HG02870 (cell line): ENCODE measurements at regions not wholly inside any gene's neighbourhood (a gene's known extent, or its start where the extent isn't known, plus 50 kb on each side); places are given as distances from the start of the nearest gene placed in this dataset.

ENCODE experiments used
- ATAC-seq: cut with Tn5 transposase; IDR thresholded peaks from one replicate; pipeline ENCODE4 v1.9.1; 2021; ENCODE audit warnings: mild to moderate bottlenecking, moderate library complexity; ENCODE audit not compliant: unreplicated experiment

DNA sequence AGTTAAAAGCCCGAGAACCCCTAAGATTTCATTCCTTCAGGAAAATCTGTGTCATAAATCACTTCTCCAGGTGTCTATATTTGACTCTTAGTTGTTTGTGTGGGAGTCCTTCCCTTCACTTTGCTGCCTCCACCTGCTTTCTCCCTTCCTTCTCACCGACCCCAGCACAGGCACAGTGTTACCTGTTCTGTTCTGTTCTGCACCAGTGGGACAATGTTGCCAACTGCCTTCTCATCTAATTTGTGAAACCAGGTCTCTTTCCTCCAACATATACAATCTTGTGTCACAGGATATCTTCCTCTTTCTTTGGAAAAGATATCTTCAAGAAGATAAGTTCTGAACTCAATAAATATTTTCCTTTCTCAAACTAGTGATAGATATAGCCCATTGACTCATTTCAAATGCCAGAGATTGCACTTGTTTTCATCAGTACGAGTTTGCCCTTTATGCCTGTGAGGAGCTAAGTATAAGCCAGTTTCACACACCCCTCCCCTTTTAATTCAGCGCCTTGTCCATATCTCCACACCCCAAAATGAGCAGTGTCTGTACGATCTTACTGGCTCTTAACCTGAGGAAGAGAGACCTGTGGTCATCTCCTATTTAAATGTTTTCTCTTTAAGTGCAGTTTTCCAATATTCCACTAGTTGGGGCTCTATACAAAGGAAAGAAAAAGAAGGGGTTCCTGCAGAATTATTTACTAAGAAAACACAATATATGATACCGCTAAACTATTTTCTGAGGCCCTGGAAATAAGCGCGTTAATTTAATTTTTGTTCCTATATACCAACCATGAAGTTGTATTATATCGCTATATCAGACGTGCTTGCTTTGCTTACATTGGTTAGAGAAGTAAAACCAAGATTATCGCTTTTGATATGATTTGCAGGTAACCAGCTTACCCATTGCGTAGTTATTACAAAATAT is 81.6 kb upstream of the PREP start:
- ATAC-seq = no peak

DNA sequence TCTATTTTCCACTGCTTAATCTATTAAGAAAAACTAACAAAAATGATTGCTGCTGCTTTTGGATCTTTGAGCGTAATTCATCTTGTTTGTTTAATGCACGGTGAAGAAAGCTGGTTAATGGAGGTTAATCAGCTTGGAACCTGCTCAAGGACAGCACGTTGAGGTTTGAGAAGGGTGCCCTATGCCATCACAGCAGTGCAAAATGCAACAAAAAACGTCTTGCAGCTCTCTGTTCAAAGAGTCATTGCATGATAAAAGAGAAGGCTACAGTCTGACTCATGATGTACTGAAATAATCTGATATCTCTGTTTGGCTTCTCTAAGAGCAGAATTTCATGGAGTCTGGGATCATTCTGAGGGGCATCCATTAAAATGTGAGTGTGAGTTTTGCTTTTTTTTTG is 80.6 kb upstream of the PREP start:
- no peak for ATAC-seq

DNA sequence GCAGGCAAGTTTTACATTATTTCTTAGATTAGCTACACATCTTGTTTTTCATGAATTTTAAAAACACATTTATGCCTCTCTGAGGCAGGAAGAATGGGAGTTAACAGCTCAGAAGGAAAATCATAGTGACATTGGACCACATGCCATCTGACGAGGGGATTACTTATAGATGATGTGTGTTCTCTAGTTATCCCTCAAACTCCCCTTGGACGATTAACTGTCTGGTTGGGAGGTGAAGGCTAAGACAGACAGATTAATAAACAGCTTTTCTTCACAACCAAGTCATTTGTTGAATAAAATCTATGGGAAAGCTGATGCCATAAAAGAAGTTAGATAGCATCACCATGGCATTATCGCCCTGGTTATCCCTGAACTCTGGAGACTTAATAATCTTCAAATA is 80.0 kb upstream of the PREP start:
- ATAC-seq = no peak

DNA sequence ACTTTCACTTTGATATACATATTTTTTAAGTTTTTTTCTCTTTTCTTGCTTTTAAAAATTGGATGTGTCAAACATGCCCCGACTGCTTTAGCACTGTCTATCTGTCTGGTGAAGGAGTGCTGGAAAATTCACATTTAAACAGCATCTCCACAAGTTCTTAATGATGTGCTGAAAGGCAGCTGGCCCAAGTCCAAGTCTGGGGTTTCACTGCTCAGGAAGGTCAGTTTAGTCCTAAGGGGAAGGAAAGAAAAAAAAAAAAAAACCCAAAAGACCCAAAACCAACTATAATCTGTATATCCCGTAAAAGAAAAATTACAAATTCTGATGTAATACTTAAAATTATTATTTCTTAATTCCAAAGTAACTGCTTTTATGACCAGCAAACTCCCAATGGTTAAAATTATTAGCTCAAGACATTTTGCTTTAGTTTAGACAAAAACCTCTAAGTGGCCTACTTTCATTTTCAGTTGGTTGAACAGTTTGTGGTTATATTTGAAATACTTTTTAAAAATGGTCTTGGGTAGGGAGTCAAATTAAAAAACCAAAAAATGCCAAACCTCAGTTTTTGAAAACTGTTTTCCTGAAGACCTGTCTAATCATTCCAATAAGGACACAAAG is 79.5 kb upstream of the PREP start:
- ATAC-seq = no peak

DNA sequence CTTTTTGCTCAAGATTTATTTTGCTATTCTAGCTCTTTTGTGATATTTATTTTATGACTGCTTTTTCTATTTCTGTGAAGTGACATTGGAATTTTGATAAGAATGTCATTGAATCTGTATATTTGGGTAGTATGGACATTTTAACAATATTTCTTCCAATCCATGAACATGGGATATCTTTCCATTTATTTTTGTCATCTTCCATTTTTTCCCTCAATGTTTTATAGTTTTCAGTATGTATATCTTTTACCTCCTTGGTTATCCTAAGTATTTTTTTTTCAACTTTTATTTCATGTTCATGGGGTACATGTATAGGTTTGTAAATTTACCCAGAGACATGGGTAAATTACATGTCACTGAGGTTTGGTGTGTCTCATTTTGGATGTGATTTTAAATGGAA is 74.1 kb upstream of the PREP start:
- no peak for ATAC-seq

DNA sequence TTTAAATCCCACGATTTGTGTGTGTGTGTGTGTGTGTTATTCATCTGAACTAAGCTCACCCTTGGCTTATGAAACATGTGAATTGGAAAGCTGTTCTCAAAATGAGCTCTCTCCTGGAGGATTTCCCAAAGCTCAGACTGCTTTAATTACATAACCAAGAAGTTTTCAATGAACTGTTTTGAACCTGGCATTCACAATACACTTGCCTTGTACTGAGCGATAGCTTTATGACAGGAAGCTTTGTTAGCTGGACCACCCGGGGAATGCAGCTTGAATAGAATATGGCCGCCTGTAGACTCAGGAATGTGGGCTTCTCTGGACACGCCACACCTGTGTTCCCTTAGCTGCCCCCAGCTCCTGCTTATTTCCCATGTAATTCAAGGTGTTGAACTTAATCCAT is 71.4 kb upstream of the PREP start:
- ATAC-seq = no peak

DNA sequence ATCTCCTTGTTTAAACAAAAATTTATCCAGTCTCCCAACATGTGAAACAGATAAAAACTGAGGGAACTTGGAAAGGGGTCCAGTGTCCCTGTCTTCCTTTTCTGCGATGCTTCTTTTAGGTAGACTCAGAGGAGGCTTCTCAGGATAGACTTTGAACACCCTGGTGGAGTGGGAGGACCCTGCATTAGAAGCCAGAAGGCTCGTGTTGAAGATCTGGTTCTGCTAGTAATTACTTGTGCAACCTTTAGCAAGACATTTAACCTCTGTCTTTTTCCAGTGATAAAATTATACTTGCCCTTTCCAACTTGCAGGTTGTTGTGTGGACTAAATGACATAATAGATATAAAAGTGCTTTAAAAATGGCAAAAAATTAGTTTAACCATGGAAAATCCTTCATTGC is 67.1 kb upstream of the PREP start:
- no peak for ATAC-seq

DNA sequence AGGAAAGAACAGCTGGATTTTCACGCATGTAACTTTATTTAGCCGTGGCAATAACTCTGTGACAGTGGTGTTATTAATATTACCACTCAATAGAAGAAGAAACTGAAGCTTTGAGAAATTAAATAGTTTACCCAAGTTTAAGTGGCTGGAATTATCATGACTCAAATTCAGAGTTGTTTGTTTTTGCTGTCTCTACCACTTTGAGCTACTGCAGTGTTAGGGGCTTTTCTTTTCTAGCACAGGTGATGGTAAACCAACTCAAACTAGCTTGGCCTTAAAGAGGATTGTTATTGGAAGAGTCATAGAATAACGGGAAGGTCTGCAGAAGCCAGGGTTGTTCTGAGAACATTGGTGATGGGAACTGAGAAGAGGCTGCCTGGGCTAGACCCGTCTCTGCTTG is 66.0 kb upstream of the PREP start:
- no peak for ATAC-seq

DNA sequence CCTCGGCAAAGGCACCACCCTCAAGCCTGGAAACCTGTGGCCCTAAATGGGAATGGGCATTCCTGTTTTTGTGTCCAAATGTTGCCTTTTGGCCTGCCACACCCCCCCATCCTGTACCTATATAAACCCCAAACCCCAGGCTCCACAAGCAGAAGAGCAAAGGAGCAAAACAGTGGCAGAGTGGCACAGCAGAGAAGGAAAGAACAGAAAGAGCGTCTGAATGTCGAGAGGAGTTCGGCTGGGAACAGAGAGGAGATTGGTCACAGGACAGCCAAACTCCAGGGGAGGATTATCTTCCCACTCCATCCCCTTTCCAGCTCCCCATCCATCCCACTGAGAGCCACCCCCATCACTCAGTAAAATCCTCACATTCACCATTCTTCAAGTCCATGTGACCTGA is 58.0 kb upstream of the PREP start:
- ATAC-seq = no peak

DNA sequence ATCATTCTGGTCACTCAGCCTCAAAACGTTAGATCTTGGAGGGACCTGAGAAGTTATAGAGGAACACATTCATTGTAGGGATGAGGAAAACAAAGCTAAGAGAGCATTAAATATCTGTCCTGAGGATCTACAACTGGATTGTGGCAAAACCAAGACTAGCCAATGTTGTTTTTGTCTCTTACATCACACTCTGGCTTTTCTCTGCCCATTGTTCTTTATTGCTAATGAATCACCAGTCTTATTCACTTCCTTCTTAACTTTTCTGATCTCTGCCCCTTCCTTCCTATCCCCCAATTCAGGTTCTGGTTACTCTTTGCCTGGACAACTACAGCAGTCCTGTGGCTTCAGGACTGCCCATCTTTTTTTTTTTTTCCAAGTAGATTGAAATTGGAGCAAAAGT is 57.0 kb upstream of the PREP start:
- ATAC-seq = no peak

DNA sequence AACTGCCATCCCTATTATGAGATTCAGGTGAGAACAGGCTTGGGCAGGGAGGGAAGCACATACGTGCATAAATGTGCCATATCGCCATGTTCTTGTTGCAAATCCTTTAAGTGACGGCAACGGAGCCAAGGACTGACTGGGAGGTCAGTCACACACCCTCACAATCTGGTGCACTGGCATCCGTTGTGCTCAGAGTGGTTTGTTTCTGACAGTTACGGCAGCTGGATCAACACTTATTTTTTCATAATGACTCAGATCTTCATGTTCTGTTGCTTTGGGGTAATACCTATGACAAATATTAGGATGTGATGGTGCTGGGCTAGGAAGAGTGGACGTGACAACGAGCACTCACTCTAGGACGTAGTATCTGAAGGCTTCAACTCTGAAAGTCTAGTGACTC is 56.2 kb upstream of the PREP start:
- ATAC-seq = peak; percentile 95

DNA sequence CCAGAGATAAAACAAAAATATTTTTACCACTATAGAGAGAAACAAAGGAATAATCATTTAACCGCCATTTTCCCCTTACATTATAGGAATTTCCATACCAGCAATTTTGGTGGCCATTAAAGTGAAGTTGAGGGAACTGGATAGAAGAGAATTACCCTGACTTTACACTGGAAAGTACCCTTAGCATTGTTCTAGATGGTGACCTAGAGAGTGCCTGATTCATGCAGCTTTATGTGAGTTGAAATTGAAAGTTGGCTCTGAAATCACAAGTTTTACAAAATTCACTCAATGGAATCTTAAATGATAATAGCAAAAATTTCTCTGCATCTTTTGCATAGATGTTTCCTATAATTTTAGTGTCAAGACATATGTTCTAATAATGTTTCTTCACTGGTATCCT is 55.7 kb upstream of the PREP start:
- ATAC-seq = peak; percentile 39

DNA sequence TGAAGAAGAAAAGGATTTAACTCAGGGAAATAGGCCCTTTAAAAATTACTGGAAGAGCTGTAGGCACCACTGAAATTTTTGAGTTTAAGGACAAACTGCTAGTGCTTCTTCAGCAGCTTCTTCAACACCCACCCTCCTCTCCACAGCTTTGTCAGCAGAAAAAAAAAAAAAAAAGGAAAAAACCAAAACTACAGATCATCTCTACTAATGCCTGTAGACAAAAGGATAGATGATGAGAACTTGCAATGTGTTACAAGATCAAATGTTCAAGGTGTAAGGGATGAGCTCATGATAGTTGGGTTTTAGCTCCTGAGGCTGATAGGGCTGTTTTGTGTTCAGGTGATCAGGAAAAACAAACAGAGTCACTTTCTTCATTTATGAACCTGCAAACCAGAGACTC is 55.2 kb upstream of the PREP start:
- no peak for ATAC-seq

DNA sequence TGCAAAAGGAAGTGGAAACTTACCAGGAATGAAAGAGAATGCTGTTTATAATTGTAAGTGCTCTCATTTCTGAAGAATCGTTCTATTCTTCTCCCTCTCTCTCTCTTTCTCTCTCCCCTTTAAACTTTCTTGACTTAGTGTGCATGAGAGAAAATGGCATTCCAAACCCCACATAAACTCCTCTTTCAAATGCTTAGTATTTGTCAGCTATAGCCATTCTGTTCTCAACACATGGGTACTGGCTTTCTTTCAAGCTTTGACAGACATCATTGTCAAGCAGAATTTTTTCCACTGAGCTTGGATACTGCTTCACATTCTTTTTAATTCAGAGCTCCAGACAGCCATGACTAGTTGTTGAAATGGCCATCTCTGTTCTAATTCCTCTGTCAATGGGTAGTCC is 51.1 kb upstream of the PREP start:
- no peak for ATAC-seq

DNA sequence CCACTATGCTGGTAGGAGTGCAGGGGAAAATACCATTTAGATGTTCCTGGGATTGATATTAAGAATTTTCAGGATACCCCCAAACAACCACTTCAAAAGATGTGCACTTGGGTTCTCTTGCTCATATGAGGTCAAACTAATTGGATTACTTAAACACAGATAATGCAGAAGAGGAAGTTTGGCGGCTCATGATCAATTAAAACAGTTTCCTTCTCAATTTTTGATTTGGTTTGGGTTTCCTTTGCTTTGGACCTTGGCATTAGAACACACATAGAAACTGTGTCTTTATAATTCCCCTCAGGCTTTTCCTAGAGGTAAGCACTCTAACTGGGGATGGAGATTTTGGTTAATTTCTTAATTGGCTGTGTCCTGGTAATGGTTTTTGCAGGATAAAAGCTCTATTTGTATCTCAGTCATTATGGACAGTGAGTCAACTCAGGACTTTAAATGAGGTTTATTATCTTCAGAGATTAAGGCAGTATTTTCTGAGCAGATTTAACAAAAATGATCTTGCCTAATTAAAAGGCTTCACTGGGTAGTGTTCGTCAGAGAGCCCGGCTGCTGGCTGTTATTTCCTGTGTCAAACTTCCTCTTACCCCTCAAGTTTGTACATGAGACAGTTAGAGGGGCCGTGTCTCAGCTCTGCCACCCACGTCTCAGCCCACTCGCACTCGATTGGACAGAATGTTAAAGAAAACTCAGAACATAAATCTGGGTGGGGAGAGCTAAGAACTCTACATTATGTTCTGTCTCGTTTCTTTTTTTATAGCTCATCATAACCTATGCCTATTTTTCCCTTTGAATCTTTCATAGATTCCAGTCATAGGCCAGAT is 50.3 kb upstream of the PREP start:
- ATAC-seq = peak; percentile 58
